AG08395 (cell line): ENCODE measurements at regions not wholly inside any gene's neighbourhood (a gene's known extent, or its start where the extent isn't known, plus 50 kb on each side); places are given as distances from the start of the nearest gene placed in this dataset.
A peak's percentile ranks its signal among the peaks of the same experiment; 100 is the strongest.

Source experiments
- DNase-seq: peaks from one replicate; pipeline ENCODE4 v3.0.0; 2012; ENCODE audit warnings: mixed read lengths, low spot score

GRCh38 chr4:38230121-38230801 lies 270.1 kb downstream of the PTTG2 start:
- DNase-seq = no peak

GRCh38 chr4:38230821-38231563 lies 270.8 kb downstream of the PTTG2 start:
- DNase-seq = no peak

GRCh38 chr4:38231626-38232025 lies 271.4 kb downstream of the PTTG2 start:
- DNase-seq = no peak

- DNase-seq = no peak
These were observed 272.5 kb downstream of the PTTG2 start for GRCh38 chr4:38232741-38233140.

- no peak for DNase-seq
These were observed 273.7 kb downstream of the PTTG2 start for GRCh38 chr4:38233727-38234480.

- no peak for DNase-seq
These were observed 275.2 kb downstream of the PTTG2 start for GRCh38 chr4:38235354-38235753.

- no peak for DNase-seq
These were observed 275.8 kb downstream of the PTTG2 start for GRCh38 chr4:38236003-38236402.

- no peak for DNase-seq
These were observed 276.3 kb downstream of the PTTG2 start for GRCh38 chr4:38236503-38236902.

- peak; percentile 68 for DNase-seq
These were observed 276.9 kb downstream of the PTTG2 start for GRCh38 chr4:38237139-38237538.

GRCh38 chr4:38241541-38241940 lies 281.3 kb downstream of the PTTG2 start:
- no peak for DNase-seq

- no peak for DNase-seq
These were observed 281.9 kb downstream of the PTTG2 start for GRCh38 chr4:38242101-38242500.

- no peak for DNase-seq
These were observed 282.7 kb downstream of the PTTG2 start for GRCh38 chr4:38242822-38243387.

- DNase-seq = no peak
These were observed 283.3 kb downstream of the PTTG2 start for GRCh38 chr4:38243388-38244053.

GRCh38 chr4:38254825-38255224 lies 294.6 kb downstream of the PTTG2 start:
- no peak for DNase-seq

GRCh38 chr4:38255572-38255971 lies 295.4 kb downstream of the PTTG2 start:
- DNase-seq = no peak

GRCh38 chr4:38266616-38267015 lies 306.4 kb downstream of the PTTG2 start:
- peak; percentile 74 for DNase-seq

- DNase-seq = no peak
These were observed 308.1 kb downstream of the PTTG2 start for GRCh38 chr4:38268108-38268820.

- DNase-seq = no peak
These were observed 308.6 kb downstream of the PTTG2 start for GRCh38 chr4:38268837-38269236.

GRCh38 chr4:38273407-38273806 lies 313.2 kb downstream of the PTTG2 start:
- no peak for DNase-seq

GRCh38 chr4:38275331-38276100 lies 315.3 kb downstream of the PTTG2 start:
- DNase-seq = no peak

GRCh38 chr4:38278255-38278654 lies 318.1 kb downstream of the PTTG2 start:
- no peak for DNase-seq
